ENCODE measurements at regions not wholly inside any gene's neighbourhood (a gene's known extent, or its start where the extent isn't known, plus 50 kb on each side); places are given as distances from the start of the nearest gene placed in this dataset.

- H3K9me3 ChIP-seq: peaks cover 0 to 4% (median 0%) of the 10 kb centered on the region in 12 donors
- peaks cover 0 to 22% (median 14%) of the 10 kb centered on the region in 12 donors for H3K4me1 ChIP-seq
- 84 to 93% (median 88%) methylated on average over 3 of the region's 3 CpGs for WGBS, 4 donors
- H3K27ac ChIP-seq: no peak overlapping the region
- no peak overlapping the region for H3K4me3 ChIP-seq
- no peaks in the 10 kb centered on the region for H3K27me3 ChIP-seq
- TF ChIP-seq POLR2A (IDR thresholded peaks at IDR 0.05) (no peak), CTCF (IDR thresholded peaks at IDR 0.05) (no peak)
- H3K36me3 ChIP-seq: peaks cover 0 to 6% (median 0%) of the 10 kb centered on the region in 9 donors
- DNase-seq (no peak), ATAC-seq (no peak)
- intact Hi-C loops (cut with DNase I): loop anchor here in 1 of 10 donors (5.0 kb wide), 1 partner anchor 134 kb away; no protein-coding TSS in a partner anchor
These were observed 50.9 kb upstream of the PTPDC1 start for GRCh38 chr9:94033383-94033782.

- H3K27me3 ChIP-seq: no peaks in the 10 kb centered on the region
- H3K36me3 ChIP-seq: no peaks in the 10 kb centered on the region
- H3K4me3 ChIP-seq: peak overlapping the region in 11 of 12 donors; percentile 75 to 99 (median 92)
- WGBS, 4 donors: 62 to 65% (median 64%) methylated on average over 3 of the region's 3 CpGs
- peaks cover 0 to 4% (median 0%) of the 10 kb centered on the region in 12 donors for H3K9me3 ChIP-seq
- peak in 1 of 5 donors; percentile 31 for DNase-seq
- H3K4me1 ChIP-seq: peaks cover 0 to 22% (median 14%) of the 10 kb centered on the region in 12 donors
- peak overlapping the region in 5 of 12 donors; percentile 46 to 92 (median 88) for H3K27ac ChIP-seq
- intact Hi-C loops (cut with DNase I): loop anchor here in 1 of 10 donors (5.0 kb wide), 1 partner anchor 135 kb away; no protein-coding TSS in a partner anchor
- TF ChIP-seq CTCF (IDR thresholded peaks at IDR 0.05) (no peak), POLR2A (IDR thresholded peaks at IDR 0.05) (no peak)
- ATAC-seq: no peak
These were observed 52.3 kb upstream of the PTPDC1 start for GRCh38 chr9:94031946-94032345.

DNA sequence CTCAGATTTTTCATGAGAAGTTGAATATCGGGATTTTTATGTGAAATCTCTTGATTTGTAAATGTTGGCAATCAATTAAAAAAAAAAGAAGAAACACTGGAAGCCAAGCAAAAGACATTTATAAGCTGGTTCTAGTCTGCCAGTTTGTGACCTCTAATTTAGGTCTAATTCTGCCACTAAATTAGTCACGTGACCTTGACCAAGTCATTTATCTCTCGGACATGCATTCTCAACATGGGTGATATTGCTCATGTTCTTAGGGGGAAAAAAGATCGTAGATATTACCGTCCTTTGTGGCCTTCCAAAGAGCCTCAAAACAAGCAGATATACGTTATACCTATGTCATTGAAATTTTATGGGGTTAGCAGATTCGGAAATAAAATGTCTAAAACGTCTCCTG is 52.9 kb upstream of the PTPDC1 start:
- peak overlapping the region; percentile 75 to 99 (median 90) for H3K4me3 ChIP-seq
- peak overlapping the region in 11 of 12 donors; percentile 83 to 95 (median 88) for H3K27ac ChIP-seq
- WGBS, 4 donors: 39 to 56% (median 50%) methylated on average over 8 of the region's 8 CpGs
- H3K4me1 ChIP-seq: peaks cover 0 to 22% (median 14%) of the 10 kb centered on the region in 12 donors
- no peaks in the 10 kb centered on the region for H3K36me3 ChIP-seq
- no peak for DNase-seq
- ATAC-seq: no peak
- no peaks in the 10 kb centered on the region for H3K27me3 ChIP-seq
- intact Hi-C loops (cut with DNase I): loop anchor here in 1 of 10 donors (5.0 kb wide), 1 partner anchor 136 kb away; no protein-coding TSS in a partner anchor
- TF ChIP-seq CTCF (IDR thresholded peaks at IDR 0.05): no peak
- no peak for TF ChIP-seq POLR2A (IDR thresholded peaks at IDR 0.05)
- H3K9me3 ChIP-seq: peaks cover 0 to 4% (median 0%) of the 10 kb centered on the region in 12 donors

DNA sequence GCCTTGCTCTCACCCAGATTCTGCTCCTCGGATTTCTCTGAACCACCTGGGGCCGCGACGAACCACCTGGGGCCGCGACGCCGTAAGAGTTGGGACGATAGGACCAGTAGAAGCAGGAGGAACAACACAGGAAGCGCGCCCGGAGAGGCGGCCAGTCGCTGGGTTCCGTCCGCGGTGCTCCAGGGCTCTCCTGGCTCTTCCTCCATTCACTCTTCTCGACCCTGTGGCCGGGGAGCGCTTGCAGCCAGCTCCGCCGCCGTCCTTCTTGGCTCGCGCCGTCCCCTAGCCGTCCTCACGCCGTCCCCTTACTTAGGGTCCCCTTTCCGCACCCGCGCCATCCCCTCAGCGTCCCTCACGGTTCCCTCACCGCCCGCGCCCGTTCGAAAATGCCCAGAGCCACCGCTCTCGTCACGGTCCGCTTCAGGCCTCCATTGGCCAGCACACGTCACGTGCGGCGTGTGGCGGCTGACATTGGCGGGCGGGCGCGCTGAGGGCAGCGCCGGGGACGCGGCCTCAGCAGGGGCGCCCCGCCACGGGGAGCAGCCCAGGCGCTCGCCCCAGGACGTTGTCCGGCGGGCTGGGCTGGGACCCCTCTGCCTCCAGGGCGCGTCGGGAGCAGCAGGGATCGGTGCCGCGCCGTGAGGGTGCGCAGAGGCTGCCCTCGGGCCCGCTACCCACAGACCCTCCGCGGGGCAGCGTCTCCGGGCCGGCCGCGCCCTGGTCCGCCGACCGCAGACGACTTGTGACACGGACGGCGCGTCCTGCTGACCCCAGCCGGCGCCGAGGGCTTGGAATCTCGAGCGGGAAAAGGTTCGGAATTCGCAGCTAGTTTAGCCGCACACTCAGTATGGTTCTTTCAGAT is 53.7 kb upstream of the PTPDC1 start:
- Histone ChIP-seq H3K4me1 (peaks cover 0 to 22% (median 14%) of the 10 kb centered on the region in 12 donors), H3K36me3 (no peaks in the 10 kb centered on the region), H3K27ac (peak overlapping the region; percentile 77 to 95 (median 88)), H3K9me3 (peaks cover 0 to 2% (median 0%) of the 10 kb centered on the region in 12 donors), H3K27me3 (no peaks in the 10 kb centered on the region), H3K4me3 (peak overlapping the region; percentile 75 to 99 (median 90))
- ATAC-seq (peak; percentile 99 to 100 (median 100)), DNase-seq (peak; percentile 89 to 93 (median 91))
- whole genome bisulfite sequencing, 4 donors: 0 to 1% (median 1%) methylated on average over 54 to 97 of the region's 97 CpGs
- intact Hi-C loops (cut with DNase I): loop anchor here in 1 of 10 donors (5.0 kb wide), 1 partner anchor 137 kb away; no protein-coding TSS in a partner anchor
- TF ChIP-seq POLR2A (IDR thresholded peaks at IDR 0.05): peak; percentile 75 to 94
- TF ChIP-seq CTCF (IDR thresholded peaks at IDR 0.05): peak in 2 of 12 donors; percentile 6 to 10
